GM04504 (cell line): ENCODE measurements at regions not wholly inside any gene's neighbourhood (a gene's known extent, or its start where the extent isn't known, plus 50 kb on each side); places are given as distances from the start of the nearest gene placed in this dataset.
"Not testable (repeated sequence)": the region's sequence is repeated elsewhere in the genome, so short reads cannot be mapped to it uniquely, and the experiment has no call there.

Source experiments
- DNase-seq: peaks from one replicate; pipeline ENCODE4 v3.0.0-alpha.2; 2012; ENCODE audit warnings: low read depth

DNA sequence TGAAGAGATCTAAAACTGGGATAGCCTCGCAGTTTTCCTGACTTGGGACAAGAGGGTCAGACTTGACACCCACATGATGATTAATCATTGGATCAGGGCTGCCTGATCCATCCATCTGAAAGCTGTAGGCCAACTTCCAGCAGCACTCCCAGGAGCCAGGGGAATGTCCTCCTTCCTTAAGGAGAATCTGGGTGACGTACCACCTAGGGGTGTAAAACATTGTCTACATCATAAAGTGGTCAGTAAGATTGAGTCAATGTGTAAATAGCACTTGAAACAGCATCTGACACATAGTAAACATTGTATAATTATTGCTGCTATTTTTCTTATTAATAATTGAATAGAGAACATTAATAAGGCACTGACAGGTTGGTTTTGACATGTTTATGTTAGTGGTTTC is 392.8 kb downstream of the JRKL start:
- no peak for DNase-seq

DNA sequence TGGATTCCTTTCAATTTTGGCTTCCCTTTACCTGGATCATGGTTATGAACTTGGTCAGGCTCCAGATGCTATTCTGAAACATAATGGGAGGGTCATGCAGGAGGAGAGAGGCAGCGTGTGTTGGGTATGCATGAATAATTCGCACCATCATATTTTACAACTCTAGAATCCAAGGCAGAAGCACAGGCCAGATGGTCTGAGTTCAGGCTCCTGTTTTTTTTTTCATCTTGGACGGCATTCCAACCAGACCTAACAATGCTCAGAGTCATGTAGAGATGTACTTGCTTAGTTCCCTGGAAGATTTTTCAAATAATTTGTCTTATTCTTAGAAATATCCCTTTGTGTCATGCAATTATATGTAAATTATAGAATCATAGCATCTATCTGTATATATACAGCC is 393.5 kb downstream of the JRKL start:
- DNase-seq = no peak

DNA sequence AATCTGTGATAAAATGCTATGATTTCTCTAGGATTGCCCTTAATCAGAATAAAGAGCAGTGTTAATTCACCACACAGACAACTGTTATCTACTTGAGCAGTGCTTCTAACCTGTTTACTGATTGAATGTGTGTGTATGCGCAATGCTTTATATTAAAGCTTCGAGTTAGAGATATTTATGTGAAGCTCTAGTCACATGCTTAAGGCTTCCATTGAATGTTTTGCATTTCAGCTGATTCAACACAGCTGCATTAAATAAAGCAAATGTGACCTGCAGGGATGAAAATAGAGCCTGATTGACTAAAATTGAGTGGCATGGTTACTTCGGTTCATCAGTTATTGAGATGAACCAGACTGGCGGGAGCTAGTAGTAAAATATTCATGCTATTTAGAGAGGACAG is 395.3 kb downstream of the JRKL start:
- no peak for DNase-seq

DNA sequence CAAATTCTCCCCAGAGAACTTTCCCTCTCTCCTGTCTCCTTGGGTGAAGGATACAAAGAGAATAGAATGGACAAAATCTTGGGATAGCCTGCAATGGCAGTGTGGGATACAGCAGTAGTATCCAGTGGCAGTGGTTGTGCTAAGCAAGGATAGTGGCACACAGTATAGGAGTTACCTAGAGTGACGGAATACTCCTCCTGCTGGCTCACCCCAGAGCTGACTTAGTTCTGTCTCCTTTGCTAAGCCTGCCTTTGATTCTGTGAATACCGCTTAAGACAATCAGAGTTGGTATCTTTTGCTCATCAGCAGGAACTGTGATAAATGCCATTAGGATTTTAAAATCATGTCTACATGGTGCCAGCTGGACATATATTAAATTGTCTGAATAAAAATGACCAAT is 404.3 kb downstream of the JRKL start:
- no peak for DNase-seq

DNA sequence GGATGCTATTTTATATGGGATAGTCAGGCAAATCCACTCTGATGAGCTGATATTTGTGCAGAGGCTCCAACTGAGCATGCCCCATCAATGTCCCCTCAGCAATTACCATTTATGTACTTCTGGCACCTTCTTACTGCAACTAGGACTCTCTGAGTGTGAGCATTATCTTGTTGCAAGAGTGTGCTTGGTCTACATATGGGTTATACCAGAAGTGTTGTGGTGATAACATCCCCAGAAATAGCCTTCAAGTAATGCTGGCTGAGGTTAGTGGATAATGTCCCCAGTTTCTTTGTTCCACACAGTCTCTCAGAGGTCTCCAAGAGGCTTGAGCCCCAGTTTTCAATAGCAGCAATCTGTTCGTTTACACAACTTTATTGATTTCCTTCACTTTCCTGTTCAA is 408.6 kb downstream of the JRKL start:
- DNase-seq = no peak

DNA sequence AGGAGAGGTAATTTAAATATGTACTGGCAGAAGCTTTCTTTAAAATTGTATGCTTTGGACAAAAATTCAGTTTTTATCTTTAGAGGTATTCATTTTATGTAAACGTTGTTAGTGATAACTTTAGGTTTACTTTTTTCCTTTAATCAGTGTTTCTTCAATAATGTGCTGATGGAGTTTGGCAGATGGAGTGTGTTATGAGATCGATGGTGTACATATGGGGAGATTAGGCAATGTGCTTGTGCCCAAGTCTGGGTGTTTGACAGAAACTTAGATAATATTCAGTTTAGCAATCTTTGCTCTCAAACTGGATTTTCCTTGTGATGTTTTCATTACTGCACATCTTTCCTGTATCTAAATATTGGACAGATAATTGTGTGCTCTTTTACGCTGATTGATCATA is 425.4 kb downstream of the JRKL start:
- no peak for DNase-seq

DNA sequence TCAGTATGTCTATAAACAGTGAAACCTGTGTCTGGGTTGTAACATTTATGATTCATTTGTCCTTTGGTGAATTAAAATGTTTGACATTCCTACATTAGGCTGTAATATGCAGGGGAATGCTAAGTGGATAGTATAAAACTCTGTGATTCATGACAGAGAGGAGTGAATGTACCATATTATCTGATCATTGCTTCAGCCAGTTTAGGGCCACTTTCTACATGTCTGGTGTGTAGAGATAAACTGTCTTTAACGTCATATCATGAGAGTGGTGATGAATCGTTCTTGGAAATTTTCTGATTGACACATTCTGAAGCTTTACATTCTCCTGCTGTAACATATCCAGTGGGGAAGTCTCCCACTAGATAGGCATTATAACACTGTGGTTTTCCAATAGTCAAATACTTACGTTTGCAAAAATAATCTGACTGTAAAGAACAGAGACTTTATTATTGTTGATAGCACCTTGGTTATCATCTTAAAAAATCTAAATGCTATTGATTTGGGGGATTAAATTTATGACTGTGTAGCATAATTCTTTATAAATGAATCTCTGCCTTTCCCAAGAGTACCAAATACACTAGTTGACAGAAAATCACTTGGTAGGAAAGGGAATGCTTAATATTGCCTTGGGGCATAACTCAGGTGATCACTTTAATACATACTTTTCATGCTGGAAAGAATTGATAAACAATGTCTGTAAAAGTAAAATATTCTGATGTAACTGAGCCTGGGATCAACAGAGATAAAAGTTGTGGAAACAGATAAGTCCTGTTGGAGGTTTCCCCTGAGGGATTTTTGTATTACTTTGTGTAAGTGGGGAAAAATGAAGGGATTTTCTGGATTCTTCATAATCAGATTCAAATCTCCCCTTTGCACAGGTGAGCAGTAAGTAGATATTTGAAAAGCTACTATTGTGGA is 427.9 kb downstream of the JRKL start:
- DNase-seq = no peak

DNA sequence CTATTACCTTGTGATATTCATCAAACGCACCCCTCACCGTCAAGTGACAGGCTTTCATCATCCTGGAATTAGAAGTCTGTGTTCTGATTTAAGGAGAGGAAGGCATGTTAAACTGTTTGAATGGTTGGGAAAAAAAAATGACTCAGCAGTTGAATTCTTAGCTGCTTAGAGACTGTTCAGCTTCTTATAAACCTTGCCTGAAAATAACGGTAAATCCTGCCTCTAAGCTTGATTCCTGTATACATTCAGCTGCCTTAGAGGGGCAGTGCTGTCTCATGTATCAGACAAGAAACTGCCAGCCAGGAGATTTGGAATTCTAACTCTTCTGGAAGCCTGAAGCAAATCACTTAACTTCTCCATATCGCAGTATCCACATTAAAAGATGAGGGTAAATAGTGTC is 437.4 kb downstream of the JRKL start:
- no peak for DNase-seq

DNA sequence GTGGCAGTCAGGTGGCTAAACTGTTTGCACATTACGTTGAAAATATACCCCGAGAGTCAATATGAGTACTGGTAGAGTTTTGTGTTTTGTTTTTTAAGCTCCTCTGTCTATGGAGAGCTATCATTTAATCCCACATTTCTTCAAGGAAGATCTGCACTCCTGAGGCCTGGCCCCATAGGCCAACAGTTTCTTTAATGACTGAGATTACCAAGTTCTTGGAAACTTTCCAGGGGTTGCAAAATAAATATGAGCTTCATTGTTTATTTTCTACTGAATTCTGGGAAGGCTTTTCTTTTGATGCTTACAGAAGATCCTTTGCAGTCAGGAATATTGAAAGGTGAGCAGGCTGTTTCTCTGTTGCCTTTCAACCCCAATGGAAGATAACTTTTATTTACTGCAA is 452.0 kb downstream of the JRKL start:
- DNase-seq = no peak

DNA sequence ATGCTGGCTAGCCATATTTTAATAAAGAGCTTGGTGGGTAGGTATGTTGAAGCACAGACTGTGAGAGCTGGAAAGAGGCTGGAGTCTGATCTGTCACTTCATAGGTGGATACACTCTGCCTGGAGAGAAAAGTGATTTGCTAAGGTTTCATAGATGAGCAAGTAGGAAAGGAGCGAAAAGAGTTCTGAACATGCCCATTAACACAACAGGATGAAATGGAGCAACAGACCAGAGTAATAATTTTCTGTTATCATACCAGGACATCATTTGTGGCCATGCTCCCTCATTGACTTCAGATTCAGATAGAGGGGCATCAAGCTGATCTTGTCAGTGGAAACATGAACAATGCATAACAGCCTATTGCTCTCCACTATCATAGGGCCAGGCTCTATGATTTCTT is 452.9 kb downstream of the JRKL start:
- no peak for DNase-seq

DNA sequence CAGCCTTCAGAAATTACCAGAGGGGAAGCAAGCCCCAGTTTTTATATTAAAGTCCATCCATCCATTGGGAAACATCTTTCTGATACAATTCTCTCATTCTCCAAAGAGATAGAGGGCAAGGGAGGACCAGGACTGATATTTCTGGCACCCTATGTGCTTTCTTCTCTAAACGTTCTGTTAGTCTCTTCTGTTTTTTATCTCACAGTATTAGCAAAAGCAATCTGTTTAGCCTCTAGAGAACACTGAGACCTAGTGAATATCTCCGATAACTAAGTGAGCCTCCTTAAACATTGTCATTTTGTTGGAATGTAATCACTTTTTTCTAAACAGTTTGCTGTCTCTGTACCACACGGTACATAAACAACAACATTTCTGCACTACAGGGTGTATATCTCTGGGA is 464.6 kb downstream of the JRKL start:
- DNase-seq = no peak

DNA sequence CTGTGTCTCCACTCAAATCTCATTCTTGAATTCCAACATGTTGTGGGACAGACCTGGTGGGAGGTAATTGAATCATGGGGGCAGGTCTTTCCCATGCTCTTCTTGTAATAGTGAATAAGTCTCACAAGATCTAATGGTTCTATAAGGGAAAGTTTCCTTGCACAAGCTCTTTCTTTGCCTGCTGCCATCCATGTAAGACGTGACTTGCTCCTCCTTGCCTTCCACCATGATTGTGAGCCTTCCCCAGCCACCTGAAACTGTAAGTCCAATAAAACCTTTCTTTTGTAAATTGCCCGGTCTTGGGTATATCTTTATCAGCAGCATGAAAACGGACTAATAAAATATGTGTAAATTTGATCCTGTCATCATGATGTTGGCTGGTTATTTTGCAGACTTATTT is 471.9 kb downstream of the JRKL start:
- DNase-seq = not testable (repeated sequence)

DNA sequence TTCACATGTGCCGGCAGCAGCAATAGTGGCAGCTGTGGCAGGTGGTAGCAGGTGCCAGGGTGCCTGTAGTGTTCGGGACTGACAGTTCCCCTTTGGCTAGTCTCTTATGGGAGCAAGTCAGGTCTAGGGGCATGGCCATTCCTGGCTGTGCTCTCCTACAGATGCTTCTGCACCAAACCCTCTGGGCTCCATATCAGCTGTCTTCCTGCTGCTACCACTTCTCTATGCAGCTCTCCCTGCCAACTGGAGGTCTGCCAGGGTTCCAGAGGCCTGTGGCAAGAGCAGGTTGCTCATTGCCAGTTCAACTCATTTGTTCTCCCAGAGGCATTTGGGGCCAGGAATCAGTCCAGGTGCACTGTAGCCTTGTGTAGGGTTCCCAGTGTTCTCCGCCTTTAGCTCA is 473.7 kb downstream of the JRKL start:
- no peak for DNase-seq

DNA sequence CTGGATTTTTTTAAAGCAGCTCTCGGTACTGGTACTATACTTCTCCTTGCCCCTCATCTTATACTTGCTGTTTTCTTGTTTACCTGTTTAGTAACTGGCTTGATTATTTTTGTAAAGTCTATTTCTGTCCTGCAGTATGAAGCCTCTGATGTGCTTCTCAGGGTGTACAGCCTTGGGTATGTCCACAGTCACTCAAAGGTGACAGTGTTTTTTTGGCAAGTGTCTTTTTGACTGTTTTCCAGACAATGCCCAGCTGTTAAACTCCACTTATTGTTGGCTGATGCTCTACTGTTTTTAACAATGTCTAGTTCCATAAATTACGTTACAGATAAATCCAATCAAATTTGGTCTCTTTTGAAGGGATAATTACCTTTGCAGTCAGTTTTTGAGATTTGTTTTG is 475.2 kb downstream of the JRKL start:
- DNase-seq = no peak

DNA sequence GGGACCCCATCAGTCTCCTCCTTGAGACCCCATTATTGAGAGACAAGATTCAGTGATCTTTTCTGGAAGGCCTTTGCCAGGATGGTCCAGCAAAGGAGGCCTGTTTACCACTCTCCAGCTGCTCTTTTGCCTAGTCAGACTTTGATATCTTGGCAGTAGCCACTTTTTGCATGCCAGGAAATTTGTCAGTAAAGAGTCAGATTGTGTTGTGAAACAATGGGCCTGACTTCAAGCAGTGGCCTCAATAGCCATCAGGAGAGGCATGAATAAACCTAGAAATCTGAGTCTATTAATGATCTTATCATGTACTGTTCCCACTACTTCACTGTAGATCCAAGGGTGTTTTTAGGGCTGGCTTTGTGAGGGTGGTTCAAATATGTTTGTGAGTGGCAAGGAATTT is 479.4 kb downstream of the JRKL start:
- no peak for DNase-seq

DNA sequence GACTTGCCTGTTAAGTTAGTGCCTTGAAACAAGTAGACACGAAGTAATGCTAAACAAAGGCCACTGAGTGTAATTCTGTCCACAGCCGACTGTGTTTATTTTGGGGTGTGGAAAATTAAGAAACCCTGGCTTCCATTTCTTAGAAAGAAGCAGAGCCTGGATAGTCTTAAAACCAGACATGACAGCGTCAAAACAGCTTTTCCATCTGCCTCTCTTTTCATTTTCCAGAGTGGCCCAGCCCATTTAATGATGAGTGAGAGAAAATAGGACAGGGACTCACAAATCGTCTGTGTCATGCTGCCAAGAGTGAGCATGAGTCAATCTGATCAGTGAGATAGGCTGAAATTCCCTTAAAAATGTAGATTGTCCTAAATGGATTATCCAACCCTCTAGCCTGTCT is 485.9 kb downstream of the JRKL start:
- no peak for DNase-seq

DNA sequence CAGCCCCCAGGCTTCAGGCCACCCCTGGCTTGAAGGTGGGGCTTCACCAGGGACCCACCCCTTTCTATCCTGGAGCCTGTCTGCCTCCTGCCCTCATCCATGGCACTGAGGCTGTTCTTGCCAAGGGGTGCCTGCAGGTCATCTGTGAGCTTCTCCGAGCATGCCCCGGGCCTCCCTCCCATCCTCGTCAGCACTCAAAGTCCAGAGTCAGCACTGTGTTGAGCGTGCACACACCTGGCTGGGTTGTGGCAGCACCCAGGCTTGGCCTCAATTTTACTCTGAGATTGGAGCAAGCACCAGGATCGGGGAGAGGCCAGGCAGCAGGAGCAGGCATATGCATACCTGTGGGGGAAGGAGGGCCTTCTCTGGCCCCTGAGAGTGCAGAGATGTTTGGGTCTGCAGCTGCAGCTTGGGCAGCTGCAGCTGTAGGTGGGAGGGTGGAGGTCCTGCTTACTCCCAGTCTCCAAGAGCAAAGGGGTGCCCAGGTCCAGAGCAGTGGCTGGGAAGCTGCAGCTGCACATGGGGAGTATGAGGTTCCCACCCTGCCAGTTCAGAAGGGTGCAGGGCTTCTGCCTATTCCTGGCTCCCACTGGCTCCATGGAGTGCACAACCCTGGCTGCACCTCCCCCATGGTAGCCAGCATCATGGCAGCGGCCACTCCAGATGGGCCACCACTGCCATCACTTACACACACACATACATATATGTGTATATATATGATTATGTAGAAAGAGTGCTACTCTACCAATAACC is 488.7 kb downstream of the JRKL start:
- no peak for DNase-seq

DNA sequence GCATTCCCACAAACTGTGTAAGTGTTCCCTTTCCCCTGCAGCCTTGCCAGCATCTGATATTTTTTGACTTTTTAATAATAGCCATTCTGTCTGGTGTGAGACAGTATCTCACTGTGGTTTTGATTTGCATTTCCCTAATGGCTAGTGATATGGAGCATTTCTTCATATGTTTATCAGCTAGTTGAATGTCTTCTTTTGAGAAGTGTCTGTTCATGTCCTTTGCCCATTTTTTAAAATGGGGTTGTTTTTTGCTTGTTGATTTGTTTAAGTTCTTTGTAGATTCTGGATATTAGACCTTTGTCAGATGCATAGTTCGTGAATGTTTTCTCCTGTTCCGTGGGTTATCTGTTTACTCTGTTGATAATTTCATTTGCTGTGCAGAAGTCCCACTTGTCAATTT is 492.8 kb downstream of the JRKL start:
- not testable (repeated sequence) for DNase-seq

DNA sequence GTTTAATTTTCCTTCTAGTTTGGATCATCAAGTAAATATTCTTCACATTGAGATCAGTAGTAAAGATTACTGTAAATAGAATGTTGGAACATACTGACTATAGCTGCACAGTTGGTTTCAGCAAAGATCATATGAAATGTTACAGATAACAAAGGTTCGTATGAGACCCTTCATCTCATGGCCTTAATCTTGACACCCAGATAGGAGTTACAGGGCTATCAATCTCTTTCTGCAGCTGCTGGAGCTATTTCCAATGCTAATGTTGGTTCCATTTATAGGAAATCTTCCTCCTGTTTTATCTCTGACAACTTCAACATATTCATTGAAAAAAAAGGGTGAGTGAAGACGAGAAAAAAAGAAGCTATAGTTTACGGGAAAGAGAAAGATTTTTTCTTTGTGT is 495.6 kb downstream of the JRKL start:
- DNase-seq = no peak

DNA sequence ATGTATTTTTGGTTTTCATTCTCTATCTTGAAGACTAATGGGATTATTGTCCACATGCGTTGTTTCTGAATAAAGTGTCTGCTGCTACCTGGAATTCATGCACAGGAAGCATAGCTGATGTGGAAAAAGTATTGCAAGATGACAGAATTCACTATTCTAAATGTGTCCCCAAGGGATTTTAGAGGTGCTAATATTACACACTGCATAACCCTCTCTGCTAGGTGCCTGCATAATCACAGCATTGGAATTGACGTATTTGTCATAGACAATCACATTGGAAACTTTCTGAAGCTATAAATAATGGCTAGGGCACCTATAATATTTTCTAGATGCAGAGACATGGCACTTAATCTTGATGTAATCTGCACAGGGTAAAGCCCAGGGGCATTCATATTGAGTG is 496.1 kb downstream of the JRKL start:
- DNase-seq = no peak

DNA sequence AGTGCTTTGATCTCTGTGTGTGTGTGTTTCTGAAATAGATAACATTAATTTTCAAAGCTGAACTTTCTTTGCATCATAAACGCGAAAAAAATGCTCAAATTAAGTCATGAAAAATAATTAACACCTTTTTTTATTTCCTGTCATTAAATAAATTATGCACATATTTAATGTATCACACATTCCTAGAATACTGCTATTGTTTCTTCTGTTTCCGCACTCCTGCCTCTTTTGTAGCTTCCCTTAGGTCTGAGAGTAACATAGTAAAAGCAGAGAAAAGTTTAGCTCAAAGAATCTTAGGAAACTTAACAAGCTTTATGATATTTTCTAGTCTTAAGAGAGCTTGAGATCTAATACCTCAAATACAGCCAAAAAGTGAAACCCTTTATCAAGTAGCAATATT is 504.2 kb downstream of the JRKL start:
- DNase-seq = no peak

DNA sequence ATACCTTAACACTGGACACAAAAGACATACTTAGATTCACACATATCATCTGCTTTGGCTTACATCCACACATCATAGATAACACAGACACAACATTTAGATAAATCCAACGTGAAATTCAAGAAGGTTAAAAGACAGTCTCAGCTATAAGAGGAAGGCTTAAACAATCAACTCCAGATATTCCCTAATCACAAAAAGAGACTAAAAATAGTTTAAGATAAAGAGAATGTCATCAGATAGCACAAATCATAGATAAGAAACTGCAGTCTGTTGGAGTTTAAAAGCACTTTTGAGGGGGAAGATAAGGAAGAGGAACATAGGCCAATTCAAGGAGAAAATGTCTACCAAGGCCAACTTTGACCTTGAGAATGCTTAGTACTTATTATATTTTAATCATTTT is 504.8 kb downstream of the JRKL start:
- DNase-seq = no peak

DNA sequence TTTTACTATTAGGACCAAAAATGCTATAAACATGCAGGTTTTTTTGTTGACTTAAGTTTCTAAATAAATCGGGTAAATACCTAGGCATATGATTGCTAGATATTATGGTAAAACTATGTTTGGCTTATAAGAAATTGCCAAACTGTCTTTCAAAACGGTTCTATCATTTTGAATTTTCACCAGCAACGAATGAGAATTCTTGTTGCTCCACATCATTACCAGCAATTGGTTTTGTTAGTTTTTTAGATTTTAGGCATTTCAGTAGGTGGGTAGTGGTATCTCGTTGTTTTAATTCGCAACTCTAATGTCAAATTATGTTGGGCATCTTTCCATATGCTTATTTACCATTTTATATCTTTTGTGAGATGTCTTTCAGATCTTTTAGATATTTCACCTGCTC is 510.2 kb downstream of the JRKL start:
- DNase-seq = no peak

DNA sequence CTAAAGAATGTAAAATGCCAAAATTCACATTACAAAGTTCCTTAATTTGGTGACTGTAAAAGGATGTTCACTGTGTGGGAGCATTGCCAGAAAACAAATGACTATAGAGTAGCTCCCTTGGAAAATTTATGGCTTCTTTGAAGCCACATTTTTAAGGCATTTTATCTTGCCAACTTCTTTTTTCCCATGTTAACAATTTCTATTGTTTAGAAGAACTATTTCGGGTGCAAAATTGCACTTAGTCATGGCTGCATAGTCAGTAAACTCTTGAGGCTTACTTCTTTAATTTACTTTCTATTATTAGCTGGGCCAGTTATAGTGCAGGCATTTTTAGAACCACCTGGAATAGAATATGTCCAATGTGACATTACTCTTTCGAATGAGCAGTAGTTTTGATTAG is 515.3 kb downstream of the JRKL start:
- no peak for DNase-seq
